ENCODE measurements at regions not wholly inside any gene's neighbourhood (a gene's known extent, or its start where the extent isn't known, plus 50 kb on each side); places are given as distances from the start of the nearest gene placed in this dataset.

- intact Hi-C loops (cut with DNase I): no loop called here
- DNase-seq (ENCODE audit: missing footprints) (no peak), ATAC-seq (no peak)
Observed at GRCh38 chr15:77854980-77855379, 222.3 kb upstream of the LINGO1 start.

GRCh38 chr15:77853910-77854309 lies 221.2 kb upstream of the LINGO1 start:
- DNase-seq (ENCODE audit: missing footprints) (no peak), ATAC-seq (no peak)
- intact Hi-C loops (cut with DNase I): no loop called here

- intact Hi-C loops (cut with DNase I): no loop called here
- no peak for ATAC-seq
- no peak for DNase-seq (ENCODE audit: missing footprints)
Observed at GRCh38 chr15:77853008-77853328, 220.3 kb upstream of the LINGO1 start.

GRCh38 chr15:77852241-77853007 lies 219.7 kb upstream of the LINGO1 start:
- intact Hi-C loops (cut with DNase I): no loop called here
- ATAC-seq: no peak
- DNase-seq (ENCODE audit: missing footprints): no peak

- intact Hi-C loops (cut with DNase I): no loop called here
- ATAC-seq (no peak), DNase-seq (ENCODE audit: missing footprints) (no peak)
Observed at GRCh38 chr15:77851691-77852090, 219.0 kb upstream of the LINGO1 start.

GRCh38 chr15:77851086-77851485 lies 218.4 kb upstream of the LINGO1 start:
- DNase-seq (ENCODE audit: missing footprints) (no peak), ATAC-seq (no peak)
- intact Hi-C loops (cut with DNase I): no loop called here

GRCh38 chr15:77846986-77847385 lies 214.3 kb upstream of the LINGO1 start:
- DNase-seq (ENCODE audit: missing footprints): no peak
- intact Hi-C loops (cut with DNase I): no loop called here
- ATAC-seq: no peak

GRCh38 chr15:77846360-77846759 lies 213.6 kb upstream of the LINGO1 start:
- intact Hi-C loops (cut with DNase I): no loop called here
- ATAC-seq (no peak), DNase-seq (ENCODE audit: missing footprints) (no peak)

- intact Hi-C loops (cut with DNase I): no loop called here
Observed at GRCh38 chr15:77844798-77845446, 212.2 kb upstream of the LINGO1 start.

GRCh38 chr15:77843546-77843945 lies 210.8 kb upstream of the LINGO1 start:
- intact Hi-C loops (cut with DNase I): no loop called here
- DNase-seq (ENCODE audit: missing footprints) (no peak), ATAC-seq (no peak)

More at GRCh38 chr15:77844798-77845446, 212.2 kb upstream of the LINGO1 start:
- ATAC-seq: no peak
- no peak for DNase-seq (ENCODE audit: missing footprints)

- no peak for ATAC-seq
- intact Hi-C loops (cut with DNase I): no loop called here
- DNase-seq (ENCODE audit: missing footprints): peak; percentile 23
Observed at GRCh38 chr15:77840991-77841775, 208.5 kb upstream of the LINGO1 start.

- intact Hi-C loops (cut with DNase I): no loop called here
- DNase-seq (ENCODE audit: missing footprints) (no peak), ATAC-seq (no peak)
Observed at GRCh38 chr15:77839970-77840905, 207.5 kb upstream of the LINGO1 start.

- ATAC-seq: no peak
- intact Hi-C loops (cut with DNase I): no loop called here
- DNase-seq (ENCODE audit: missing footprints): no peak
Observed at GRCh38 chr15:77839456-77839855, 206.7 kb upstream of the LINGO1 start.

- ATAC-seq: no peak
- intact Hi-C loops (cut with DNase I): no loop called here
- DNase-seq (ENCODE audit: missing footprints): no peak
Observed at GRCh38 chr15:77838595-77838994, 205.9 kb upstream of the LINGO1 start.

GRCh38 chr15:77838061-77838460 lies 205.3 kb upstream of the LINGO1 start:
- no peak for DNase-seq (ENCODE audit: missing footprints)
- ATAC-seq: no peak

GRCh38 chr15:77837649-77838025 lies 204.9 kb upstream of the LINGO1 start:
- intact Hi-C loops (cut with DNase I): no loop called here
- no peak for ATAC-seq
- DNase-seq (ENCODE audit: missing footprints): no peak

More at GRCh38 chr15:77838061-77838460, 205.3 kb upstream of the LINGO1 start:
- intact Hi-C loops (cut with DNase I): no loop called here

GRCh38 chr15:77836906-77837648 lies 204.4 kb upstream of the LINGO1 start:
- intact Hi-C loops (cut with DNase I): no loop called here

GRCh38 chr15:77836121-77836692 lies 203.5 kb upstream of the LINGO1 start:
- ATAC-seq (no peak), DNase-seq (ENCODE audit: missing footprints) (no peak)
- intact Hi-C loops (cut with DNase I): no loop called here

More at GRCh38 chr15:77836906-77837648, 204.4 kb upstream of the LINGO1 start:
- DNase-seq (ENCODE audit: missing footprints): no peak
- ATAC-seq: no peak

Measured in Right ventricle myocardium inferior (tissue), 1 donor.